BJ (cell line): ENCODE measurements at regions not wholly inside any gene's neighbourhood (a gene's known extent, or its start where the extent isn't known, plus 50 kb on each side); places are given as distances from the start of the nearest gene placed in this dataset.

ENCODE experiments used
- CTCF ChIA-PET: fragments of 350-600 bp; formaldehyde crosslinking; extraction: SDS; loops from one replicate; lab custom pipeline; 2021; ENCODE audit warnings: antibody characterized with exemption, inconsistent platforms; lab: Yijun Ruan, JAX
- POLR2A ChIA-PET: fragments of 300-600 bp; sonication (Branson Sonifier 250); formaldehyde crosslinking; extraction: SDS; loops from one replicate; lab custom pipeline; 2021; ENCODE audit warnings: antibody characterized with exemption; lab: Charles Lee
- DNase-seq: peaks from one replicate; pipeline ENCODE4 v3.0.0-alpha.2; 2011; ENCODE audit warnings: low read depth
- H3K27me3 ChIP-seq: 2 replicates; pipeline ENCODE4 v1.6.0; 2011; ENCODE audit warnings: low read length; ENCODE audit not compliant: control insufficient read depth, insufficient read depth
- H3K36me3 ChIP-seq: 2 replicates; pipeline ENCODE4 v1.5.1; 2011; ENCODE audit warnings: low read length; ENCODE audit not compliant: control insufficient read depth, insufficient read depth
- H3K4me3 ChIP-seq: 2 replicates; pipeline ENCODE4 v1.5.1; 2011; ENCODE audit warnings: low read depth, mild to moderate bottlenecking, control low read depth, low read length
- TF ChIP-seq, protein P1 (sequence below): IDR thresholded peaks from 2 replicates; pipeline ENCODE4 v1.5.1; 2011; ENCODE audit warnings: low read depth, mild to moderate bottlenecking, control low read depth, inconsistent platforms, low read length, moderate library complexity; ENCODE audit not compliant: insufficient read depth

DNA sequence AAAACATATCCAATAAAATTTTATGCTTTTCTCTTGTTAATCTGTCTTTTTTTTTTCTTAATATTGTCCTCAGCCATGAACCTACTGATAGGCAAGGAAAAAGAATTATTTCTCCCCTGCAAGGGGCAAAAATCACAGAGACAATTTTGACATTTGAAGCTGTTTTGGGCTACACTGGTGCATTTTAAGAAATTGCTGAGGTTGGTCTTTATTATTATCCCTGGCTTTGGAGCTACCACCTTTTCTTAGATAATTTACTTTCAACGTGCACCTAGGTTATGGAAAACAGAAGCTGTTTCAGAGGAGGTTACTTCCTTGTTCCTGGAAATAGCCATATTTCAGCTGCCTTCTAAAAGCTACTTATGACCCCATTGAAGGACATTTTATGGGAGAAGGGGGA lies 195.5 kb upstream of the KYNU start:
- no peak overlapping the region for H3K4me3 ChIP-seq
- H3K27me3 ChIP-seq: no peaks in the 10 kb centered on the region
- DNase-seq: no peak
- H3K36me3 ChIP-seq: no peaks in the 10 kb centered on the region
- ChIA-PET POLR2A (no interaction called here), CTCF (interaction anchor here (0.9 to 2.2 kb wide), 6 partner anchors 250 to 307 kb away, joined by 3 to 8 read pairs (median 3); no protein-coding TSS in a partner anchor)
- TF ChIP-seq, protein P1, sequence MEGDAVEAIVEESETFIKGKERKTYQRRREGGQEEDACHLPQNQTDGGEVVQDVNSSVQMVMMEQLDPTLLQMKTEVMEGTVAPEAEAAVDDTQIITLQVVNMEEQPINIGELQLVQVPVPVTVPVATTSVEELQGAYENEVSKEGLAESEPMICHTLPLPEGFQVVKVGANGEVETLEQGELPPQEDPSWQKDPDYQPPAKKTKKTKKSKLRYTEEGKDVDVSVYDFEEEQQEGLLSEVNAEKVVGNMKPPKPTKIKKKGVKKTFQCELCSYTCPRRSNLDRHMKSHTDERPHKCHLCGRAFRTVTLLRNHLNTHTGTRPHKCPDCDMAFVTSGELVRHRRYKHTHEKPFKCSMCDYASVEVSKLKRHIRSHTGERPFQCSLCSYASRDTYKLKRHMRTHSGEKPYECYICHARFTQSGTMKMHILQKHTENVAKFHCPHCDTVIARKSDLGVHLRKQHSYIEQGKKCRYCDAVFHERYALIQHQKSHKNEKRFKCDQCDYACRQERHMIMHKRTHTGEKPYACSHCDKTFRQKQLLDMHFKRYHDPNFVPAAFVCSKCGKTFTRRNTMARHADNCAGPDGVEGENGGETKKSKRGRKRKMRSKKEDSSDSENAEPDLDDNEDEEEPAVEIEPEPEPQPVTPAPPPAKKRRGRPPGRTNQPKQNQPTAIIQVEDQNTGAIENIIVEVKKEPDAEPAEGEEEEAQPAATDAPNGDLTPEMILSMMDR: no peak

DNA sequence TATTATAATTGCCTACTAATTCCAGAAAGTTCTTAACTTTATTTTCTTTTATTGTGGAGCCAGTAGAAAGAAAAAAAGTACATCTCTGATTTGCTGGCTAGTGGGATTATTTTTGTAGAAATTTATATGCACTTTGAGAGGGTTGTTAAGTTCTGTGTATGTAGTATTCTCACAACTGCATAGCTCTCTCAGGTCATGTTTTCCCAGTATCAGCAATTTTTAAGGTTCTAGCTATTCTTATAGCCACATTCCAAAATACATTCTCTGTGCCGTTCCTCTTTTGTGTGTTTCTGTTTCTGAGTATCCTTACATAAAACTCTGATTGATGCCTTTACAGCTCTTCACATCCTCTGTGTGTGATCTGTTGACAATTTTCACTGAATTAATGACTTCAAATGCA lies 199.3 kb upstream of the KYNU start:
- no peak for DNase-seq
- ChIA-PET CTCF (interaction anchor here (0.7 kb wide), 1 partner anchor 131 kb away, joined by 3 read pairs; no protein-coding TSS in a partner anchor), POLR2A (no interaction called here)
- H3K27me3 ChIP-seq: no peaks in the 10 kb centered on the region
- TF ChIP-seq, protein P1: no peak
- H3K4me3 ChIP-seq: no peak overlapping the region
- H3K36me3 ChIP-seq: no peaks in the 10 kb centered on the region

DNA sequence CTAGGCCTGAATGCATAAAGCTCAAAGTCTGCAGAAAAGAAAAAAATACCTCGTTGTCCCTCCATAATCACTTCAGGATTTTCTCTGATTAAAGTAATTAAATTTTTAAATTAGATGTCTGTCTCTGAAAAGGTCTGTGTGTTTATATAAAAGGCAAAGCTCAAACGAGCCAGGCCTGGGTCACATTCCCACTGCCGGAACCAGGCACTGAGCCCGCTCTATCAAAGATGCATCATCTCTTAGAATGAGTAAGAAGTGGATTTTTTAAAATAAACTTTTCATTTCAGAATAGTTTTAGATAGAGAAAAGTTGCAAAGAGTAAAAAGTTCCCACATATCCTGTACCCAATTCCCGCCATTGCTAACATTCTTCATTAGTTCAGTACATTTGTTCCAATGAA lies 202.1 kb upstream of the KYNU start:
- ChIA-PET POLR2A (no interaction called here), CTCF (interaction anchor here (0.8 kb wide), 1 partner anchor 245 kb away, joined by 3 read pairs; no protein-coding TSS in a partner anchor)
- Histone ChIP-seq H3K36me3 (no peaks in the 10 kb centered on the region), H3K27me3 (no peaks in the 10 kb centered on the region), H3K4me3 (no peak overlapping the region)
- TF ChIP-seq, protein P1: no peak
- no peak for DNase-seq

DNA sequence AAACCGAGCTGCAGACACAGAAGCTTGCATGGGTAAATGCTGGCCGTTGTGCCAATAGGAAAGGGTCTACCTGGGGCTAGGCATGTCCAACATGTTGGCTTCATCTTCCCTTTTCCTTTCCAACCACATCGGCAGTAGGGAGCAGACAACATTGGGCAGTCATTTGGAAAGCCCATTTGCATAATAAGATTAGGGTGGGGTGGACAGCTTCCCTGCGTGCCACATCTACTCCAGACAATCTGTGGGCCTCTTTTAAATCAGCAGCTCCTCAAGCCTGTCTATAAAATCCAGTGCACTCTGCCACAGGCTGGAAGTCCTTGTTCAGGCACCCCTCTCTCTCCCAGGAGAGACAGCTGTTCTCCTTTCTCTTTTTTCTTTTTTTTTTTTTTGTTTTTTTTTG lies 203.6 kb upstream of the KYNU start:
- ChIA-PET CTCF (interaction anchor here (1.2 kb wide), 1 partner anchor 20 kb away, joined by 3 read pairs; no protein-coding TSS in a partner anchor), POLR2A (no interaction called here)
- TF ChIP-seq, protein P1: no peak
- DNase-seq: no peak
- Histone ChIP-seq H3K4me3 (no peak overlapping the region), H3K36me3 (no peaks in the 10 kb centered on the region), H3K27me3 (no peaks in the 10 kb centered on the region)

DNA sequence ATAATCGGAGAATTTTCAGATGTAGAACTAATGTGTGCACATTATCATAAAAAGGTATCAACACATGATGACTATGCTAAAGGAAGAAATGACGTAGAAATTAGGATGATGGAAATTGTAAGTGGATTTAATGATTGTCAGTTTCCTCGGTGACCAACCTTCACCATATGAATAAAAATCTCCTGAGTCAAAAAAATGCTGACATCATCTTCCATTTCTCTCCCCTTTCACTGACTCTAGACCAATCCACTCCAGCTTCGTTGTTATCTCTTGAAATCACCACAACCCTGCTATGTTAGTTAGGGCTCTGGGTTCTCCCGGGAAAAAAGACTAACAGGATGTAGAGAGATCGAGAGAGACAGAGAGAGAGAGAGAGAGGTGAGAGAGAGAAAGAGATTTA lies 204.8 kb upstream of the KYNU start:
- no peak for DNase-seq
- ChIA-PET CTCF (no interaction called here), POLR2A (no interaction called here)
- Histone ChIP-seq H3K4me3 (no peak overlapping the region), H3K27me3 (no peaks in the 10 kb centered on the region), H3K36me3 (no peaks in the 10 kb centered on the region)
- TF ChIP-seq, protein P1: no peak
